ENCODE measurements at regions not wholly inside any gene's neighbourhood (a gene's known extent, or its start where the extent isn't known, plus 50 kb on each side); places are given as distances from the start of the nearest gene placed in this dataset.
"Not testable (repeated sequence)": the region's sequence is repeated elsewhere in the genome, so short reads cannot be mapped to it uniquely, and the experiment has no call there.

DNA sequence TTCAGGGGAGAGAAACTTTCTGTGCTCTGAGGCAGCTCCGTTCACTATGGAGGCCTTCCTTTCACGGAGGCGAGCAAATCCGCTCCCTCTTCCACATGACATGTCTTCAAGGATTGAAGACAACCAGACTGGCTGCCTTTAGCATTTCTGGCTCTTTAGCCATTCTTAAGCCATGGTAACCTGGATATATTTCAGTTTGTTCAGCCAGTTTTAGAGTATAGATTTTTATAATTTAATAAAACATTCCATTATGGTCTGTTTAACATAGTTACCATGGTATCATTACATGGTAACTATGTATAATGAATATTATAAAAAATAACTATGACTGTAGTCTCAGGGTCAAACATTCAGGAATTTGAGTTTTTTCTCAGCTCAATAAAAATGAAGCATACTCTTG lies 54.2 kb upstream of the NFIA start:
- DNase-seq: no peak

DNA sequence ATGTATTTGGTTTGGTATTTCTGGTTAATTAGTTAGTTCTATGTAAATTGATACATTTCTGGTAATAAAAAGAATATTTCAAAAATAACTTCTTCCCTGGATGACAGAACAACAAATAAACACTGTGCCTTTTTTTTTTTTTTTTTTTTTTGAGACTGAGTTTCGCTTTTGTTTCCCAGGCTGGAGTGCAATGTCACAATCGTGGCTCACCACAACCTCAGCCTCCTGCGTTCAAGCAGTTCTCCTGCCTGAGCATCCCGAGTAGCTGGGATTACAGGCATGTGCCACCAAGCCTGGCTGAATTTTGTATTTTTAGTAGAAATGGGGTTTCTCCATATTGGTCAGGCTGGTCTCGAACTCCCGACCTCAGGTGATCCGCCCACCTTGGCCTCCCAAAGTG lies 64.3 kb upstream of the NFIA start:
- not testable (repeated sequence) for DNase-seq

DNA sequence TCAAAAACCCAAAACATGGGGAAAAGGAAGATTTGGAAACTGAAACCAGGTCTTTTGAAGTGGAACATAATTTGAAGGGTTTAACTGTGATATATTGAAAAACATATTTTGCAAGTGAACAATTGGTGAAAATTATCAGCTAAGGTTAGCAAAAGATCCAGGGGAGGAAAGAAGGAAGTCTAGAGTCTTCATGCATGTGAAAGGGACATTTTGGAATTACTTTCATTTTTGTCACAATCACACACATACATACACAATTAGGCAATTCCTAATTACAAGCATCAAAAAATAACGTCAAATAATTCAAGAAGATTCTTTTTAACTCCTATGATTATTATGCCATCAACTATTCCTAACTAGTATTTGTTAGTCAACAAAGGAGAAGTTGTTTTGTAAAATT lies 64.7 kb upstream of the NFIA start:
- DNase-seq: no peak

DNA sequence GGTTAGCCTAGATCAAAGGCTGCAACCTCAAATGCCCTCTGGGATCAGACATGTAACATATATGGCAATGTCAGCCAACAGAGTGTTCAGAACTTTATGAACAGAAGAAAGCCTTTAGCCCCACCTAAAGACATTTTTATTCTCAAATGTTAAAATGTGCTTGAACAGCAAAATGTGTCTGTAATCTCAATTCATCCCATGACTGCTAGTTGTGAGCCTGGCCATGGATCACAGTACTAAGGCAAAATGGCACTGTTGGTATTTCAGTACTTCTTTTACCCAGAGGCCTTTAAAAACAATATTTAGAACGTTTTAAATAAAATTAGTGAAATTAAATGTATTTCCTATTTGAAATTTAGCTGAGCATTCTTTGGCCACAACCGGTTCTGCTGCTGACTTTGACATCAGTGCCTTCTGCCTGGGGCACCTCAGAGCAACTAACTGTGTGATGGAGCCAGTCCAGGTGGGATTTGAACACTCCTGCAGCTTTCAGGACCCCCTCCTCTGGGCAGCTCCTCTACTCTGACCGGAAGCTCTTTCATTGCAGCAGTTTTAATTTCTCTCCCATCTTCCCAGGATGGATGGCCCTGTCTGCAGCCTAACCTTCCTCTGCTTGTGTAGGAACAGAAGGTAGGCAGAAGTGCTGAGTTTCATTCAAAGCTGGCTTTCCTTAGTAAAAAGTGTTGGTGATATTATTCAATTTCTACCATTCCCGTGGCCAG lies 68.3 kb upstream of the NFIA start:
- DNase-seq: no peak

DNA sequence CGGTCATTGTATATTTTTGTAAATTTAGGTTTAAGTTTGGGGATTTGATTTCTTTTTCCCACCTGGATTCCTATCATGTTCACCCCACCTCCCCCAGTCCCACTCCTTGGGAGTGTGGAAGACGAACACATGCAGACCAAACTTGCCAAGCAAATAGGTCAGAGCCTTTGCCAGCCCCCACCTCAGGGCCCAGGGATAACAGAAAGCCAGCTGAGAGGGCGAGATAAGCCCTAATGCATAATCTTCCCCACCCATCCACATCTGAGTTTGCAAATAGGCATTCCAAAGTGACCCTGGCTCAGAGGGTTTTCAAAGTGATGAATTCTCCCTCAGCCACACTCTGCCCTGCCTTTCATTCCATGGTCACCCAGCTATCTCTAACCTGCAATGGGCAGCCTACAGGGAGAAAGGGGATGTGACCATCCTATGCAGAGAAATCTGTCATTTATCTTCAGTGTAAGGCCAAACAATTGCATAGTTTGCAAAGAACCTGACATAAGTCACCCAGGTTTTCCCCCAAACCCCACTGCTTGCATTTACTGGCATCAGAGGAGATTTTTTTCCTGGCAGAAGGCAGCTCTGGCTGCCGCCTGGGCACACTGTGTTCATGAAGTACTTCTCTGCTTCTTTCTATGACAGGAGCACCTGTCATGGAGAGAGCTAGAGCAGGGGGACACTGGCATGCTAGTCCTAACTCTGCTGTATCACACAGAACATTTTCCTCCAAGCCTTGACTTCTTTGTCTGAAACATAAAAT lies 69.0 kb upstream of the NFIA start:
- no peak for DNase-seq

DNA sequence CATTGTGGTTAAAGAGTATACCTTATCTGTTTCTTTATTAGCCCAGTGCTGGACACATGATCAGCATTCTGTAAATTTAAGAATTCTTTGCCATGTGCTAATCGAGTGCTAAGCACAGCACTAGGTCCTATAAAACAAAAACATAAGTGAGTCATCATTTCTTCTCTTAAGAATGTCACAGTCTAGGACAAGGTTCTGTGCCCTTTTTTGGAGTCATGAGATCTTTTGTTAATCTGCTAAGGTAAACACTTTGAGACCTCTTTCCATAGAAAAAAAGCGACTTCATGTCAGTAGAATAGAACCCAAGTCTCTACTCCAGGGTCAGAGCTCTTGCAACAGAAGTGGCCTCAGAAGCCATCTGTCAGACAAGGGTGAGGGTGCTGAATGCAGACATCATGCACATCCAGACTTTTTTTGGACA lies 70.0 kb upstream of the NFIA start:
- DNase-seq: no peak

- no peak for DNase-seq
Measured at GRCh38 chr1:61011561-61012263, 70.6 kb upstream of the NFIA start.

- no peak for DNase-seq
Measured at GRCh38 chr1:61007534-61008364, 74.6 kb upstream of the NFIA start.

GRCh38 chr1:61005614-61006580 lies 76.5 kb upstream of the NFIA start:
- DNase-seq: no peak

GRCh38 chr1:61004262-61005003 lies 77.9 kb upstream of the NFIA start:
- no peak for DNase-seq

GRCh38 chr1:61000327-61000726 lies 82.0 kb upstream of the NFIA start:
- DNase-seq: no peak

GRCh38 chr1:60998786-60999185 lies 83.6 kb upstream of the NFIA start:
- no peak for DNase-seq

GRCh38 chr1:60994828-60995492 lies 87.4 kb upstream of the NFIA start:
- no peak for DNase-seq

DNA sequence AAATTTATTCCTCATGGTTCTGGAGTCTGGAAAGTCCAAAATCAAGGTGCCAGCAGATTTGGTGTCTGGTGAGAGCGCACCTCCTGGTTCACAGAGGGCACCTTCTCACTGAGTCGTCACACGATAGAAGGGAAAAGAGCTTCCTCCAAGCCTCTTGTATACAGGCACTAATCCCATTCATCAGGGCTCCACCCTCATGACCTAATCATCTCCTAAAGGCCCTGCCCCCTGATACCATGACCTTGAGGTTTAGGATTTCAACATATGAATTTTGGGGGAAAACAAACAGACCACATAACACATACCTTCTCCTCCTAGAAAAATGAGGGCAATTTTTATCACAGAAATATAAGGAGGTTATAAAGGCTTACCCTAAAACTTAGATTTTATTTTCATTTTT lies 88.0 kb upstream of the NFIA start:
- DNase-seq: no peak

DNA sequence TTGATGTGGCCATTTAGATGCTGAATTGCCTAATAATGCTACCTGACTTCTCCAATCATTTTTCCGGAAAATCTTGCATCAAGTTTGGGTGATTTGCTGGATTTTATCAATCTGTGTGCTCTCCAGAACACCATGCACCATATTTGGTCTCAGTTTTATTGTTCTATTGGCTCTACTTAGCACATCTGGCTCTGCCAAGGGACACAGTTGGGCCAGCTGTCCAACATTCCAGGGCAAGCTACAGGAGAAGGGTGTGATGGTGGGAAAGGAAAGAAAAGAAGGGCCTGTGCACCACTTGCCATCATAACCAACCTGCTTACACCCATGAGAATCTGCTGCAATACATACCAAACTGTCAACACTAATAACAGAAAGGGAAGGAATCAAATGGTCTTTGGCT lies 90.2 kb upstream of the NFIA start:
- no peak for DNase-seq

- no peak for DNase-seq
Measured at GRCh38 chr1:60990714-60991090, 91.7 kb upstream of the NFIA start.

DNA sequence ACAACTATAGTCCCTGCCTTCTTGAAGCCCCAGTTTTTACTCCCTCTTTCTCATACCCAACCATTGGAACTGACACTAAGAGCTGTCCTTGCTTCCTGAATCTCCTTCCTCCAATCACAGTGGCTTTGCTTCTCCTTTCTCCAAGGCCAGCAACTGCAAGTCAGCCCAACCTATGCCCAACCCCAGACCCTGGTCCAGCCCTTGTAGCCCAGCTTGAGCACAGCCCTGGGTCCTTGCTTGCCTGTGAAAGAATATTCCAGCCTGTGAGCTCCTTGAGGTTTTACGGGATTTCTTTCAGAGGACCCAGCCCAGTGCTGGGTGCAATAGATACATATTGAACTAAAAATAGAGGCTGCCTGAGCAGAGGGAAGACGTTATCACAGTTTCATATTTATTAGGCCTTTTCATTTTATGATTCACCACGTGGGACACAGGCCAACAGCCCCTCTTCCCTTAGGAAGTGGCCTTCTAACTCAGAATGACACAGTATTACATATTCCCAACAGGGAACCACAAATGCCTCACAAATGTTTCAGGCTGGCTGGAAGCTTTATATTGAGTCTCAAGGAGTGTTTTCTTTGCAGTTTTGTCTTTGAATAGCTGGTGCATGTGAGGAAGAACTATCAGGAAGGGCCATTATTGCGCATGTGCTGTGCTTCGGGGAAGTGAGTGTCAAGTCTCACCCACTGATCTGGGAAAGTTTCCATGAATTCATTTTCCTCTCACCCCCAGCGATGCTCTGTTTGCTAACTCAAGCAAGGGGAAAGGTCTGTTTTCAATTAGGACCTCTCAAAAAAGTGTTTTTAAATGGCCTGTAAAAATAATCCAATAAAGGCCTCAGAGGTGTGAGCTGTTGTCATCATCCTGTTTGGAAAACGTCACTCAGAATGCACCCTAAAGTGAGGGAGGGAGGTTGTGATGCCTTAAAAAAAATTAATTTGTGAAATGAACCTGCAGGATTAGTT lies 92.3 kb upstream of the NFIA start:
- no peak for DNase-seq

DNA sequence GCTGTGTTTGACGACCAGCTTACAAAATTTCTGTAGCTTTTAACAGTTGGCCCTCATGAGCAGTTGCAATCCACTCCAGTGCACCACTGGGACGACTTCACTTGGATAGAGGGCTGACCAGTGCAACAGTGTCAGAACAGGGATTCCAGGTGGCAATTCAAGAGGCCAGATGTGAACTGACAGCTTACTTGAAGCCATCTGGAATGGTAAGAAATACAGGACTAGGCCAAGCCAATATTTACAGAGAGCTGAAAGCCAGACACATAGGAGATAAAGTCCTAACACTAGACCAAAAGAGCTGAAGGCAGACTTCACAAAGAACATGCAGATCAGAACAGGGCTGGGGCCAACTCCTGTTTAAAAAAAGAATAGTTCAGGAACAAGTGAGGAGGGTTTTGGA lies 93.5 kb upstream of the NFIA start:
- no peak for DNase-seq

- no peak for DNase-seq
Measured at GRCh38 chr1:60987904-60988303, 94.5 kb upstream of the NFIA start.
